Sigmoid colon (tissue), 6 donors: ENCODE measurements at regions not wholly inside any gene's neighbourhood (a gene's known extent, or its start where the extent isn't known, plus 50 kb on each side); places are given as distances from the start of the nearest gene placed in this dataset.

Source experiments
- DNase-seq: peaks from one replicate; pipeline ENCODE4 v3.0.0-alpha.2; 2019
- H3K27ac ChIP-seq, 4 donors: fragments of 200-600 bp; sonication (generic); one replicate each; pipeline ENCODE4 v1.5.1; 2016 to 2019; ENCODE audit warnings: mild to moderate bottlenecking in 1 of 4
- H3K27me3 ChIP-seq, 3 donors: fragments of 200-600 bp; sonication (generic); one replicate each; pipeline ENCODE4 v1.5.1; 2019; ENCODE audit warnings: mild to moderate bottlenecking in 1 of 3
- H3K36me3 ChIP-seq, 4 donors: fragments of 200-600 bp; sonication (generic); one replicate each; pipeline ENCODE4 v1.5.1; 2016 to 2019
- H3K4me1 ChIP-seq, 4 donors: fragments of 200-600 bp; sonication (generic); one replicate each; pipeline ENCODE4 v1.5.1; 2017 to 2019
- H3K4me3 ChIP-seq, 4 donors: fragments of 200-600 bp; sonication (generic); one replicate each; pipeline ENCODE4 v1.5.1; 2017 to 2019; ENCODE audit warnings: mild to moderate bottlenecking in 2 of 4, moderate library complexity in 1 of 4
- H3K9me3 ChIP-seq, 4 donors: fragments of 200-600 bp in 3 of 4; sonication (generic) in 3 of 4; one replicate each; pipeline versions ENCODE4 v1.5.1 to v1.6.1; 2013 to 2019
- CTCF ChIP-seq, 4 experiments: fragments of 450-650 bp in 3 of 4; fragments of 200-600 bp in 1 of 4; IDR thresholded peaks; one replicate each; pipeline ENCODE4 v1.5.1; 2016 to 2019; ENCODE audit warnings: antibody characterized with exemption in 4 of 4, mild to moderate bottlenecking in 3 of 4, moderate library complexity in 2 of 4
- EP300 ChIP-seq, 4 donors: sonication (generic); formaldehyde crosslinking; IDR thresholded peaks; one replicate each; pipeline ENCODE4 v1.6.1; 2017; ENCODE audit warnings: antibody characterized with exemption in 4 of 4
- POLR2A ChIP-seq, 2 donors: fragments of 450-650 bp; IDR thresholded peaks; one replicate each; pipeline ENCODE4 v1.6.1; 2016; ENCODE audit warnings: antibody characterized with exemption in 2 of 2, mild to moderate bottlenecking in 2 of 2, moderate library complexity in 2 of 2
- POLR2AphosphoS5 ChIP-seq, 4 donors: sonication (generic); formaldehyde crosslinking; IDR thresholded peaks; one replicate each; pipeline ENCODE4 v1.6.1; 2017; ENCODE audit warnings: antibody characterized with exemption in 4 of 4
- WGBS, 2 donors: extraction: QIAGEN DNeasy Blood & Tissue Kit; methylation state at CpG; one replicate each; pipeline ENCODE4 v1.1.7; 2013; 5-methylcytosine and 5-hydroxymethylcytosine counted together
- intact Hi-C: fragments of 100-400 bp; cut with DNase I; formaldehyde crosslinking; loops from one replicate; pipeline ENCODE4 v1.15.1; 2023
- donor health status: healthy with polysubstance abuse.
- donor health status: healthy.

- WGBS, 2 donors = 93 to 95% methylated on average over 4 of the region's 4 CpGs
- Histone ChIP-seq H3K27me3 (no peaks in the 10 kb centered on the region), H3K4me1 (no peaks in the 10 kb centered on the region), H3K27ac (no peak overlapping the region), H3K36me3 (no peaks in the 10 kb centered on the region), H3K4me3 (no peak overlapping the region), H3K9me3 (no peaks in the 10 kb centered on the region)
- TF ChIP-seq CTCF (IDR thresholded peaks at IDR 0.05) (no peak), POLR2A (IDR thresholded peaks at IDR 0.05) (no peak), EP300 (IDR thresholded peaks at IDR 0.05) (no peak), POLR2AphosphoS5 (IDR thresholded peaks at IDR 0.05) (no peak)
- intact Hi-C loops = no loop called here
- DNase-seq = no peak
Observed at GRCh38 chr6:145336119-145336518, 399.2 kb downstream of the EPM2A start.

GRCh38 chr6:145339089-145339488 is 396.2 kb downstream of the EPM2A start:
- Histone ChIP-seq H3K4me1 (no peaks in the 10 kb centered on the region), H3K27me3 (no peaks in the 10 kb centered on the region), H3K36me3 (no peaks in the 10 kb centered on the region), H3K4me3 (no peak overlapping the region), H3K27ac (no peak overlapping the region), H3K9me3 (no peaks in the 10 kb centered on the region)
- WGBS, 2 donors = 29 to 55% methylated on average over 2 of the region's 2 CpGs
- no peak for DNase-seq
- TF ChIP-seq CTCF (IDR thresholded peaks at IDR 0.05) (no peak), POLR2AphosphoS5 (IDR thresholded peaks at IDR 0.05) (no peak), EP300 (IDR thresholded peaks at IDR 0.05) (no peak)
- intact Hi-C loops = no loop called here

GRCh38 chr6:145340256-145340655 is 395.1 kb downstream of the EPM2A start:
- TF ChIP-seq CTCF (IDR thresholded peaks at IDR 0.05) (no peak), POLR2A (IDR thresholded peaks at IDR 0.05) (no peak), POLR2AphosphoS5 (IDR thresholded peaks at IDR 0.05) (no peak), EP300 (IDR thresholded peaks at IDR 0.05) (no peak)
- intact Hi-C loops = no loop called here
- DNase-seq = no peak
- Histone ChIP-seq H3K9me3 (no peaks in the 10 kb centered on the region), H3K4me3 (no peak overlapping the region), H3K27me3 (no peaks in the 10 kb centered on the region), H3K36me3 (no peaks in the 10 kb centered on the region), H3K4me1 (no peaks in the 10 kb centered on the region), H3K27ac (no peak overlapping the region)

- intact Hi-C loops = no loop called here
- H3K4me1 ChIP-seq = no peaks in the 10 kb centered on the region
- TF ChIP-seq CTCF (IDR thresholded peaks at IDR 0.05) = no peak
- no peak for TF ChIP-seq POLR2A (IDR thresholded peaks at IDR 0.05)
- no peak for TF ChIP-seq EP300 (IDR thresholded peaks at IDR 0.05)
- TF ChIP-seq POLR2AphosphoS5 (IDR thresholded peaks at IDR 0.05) = no peak
Observed at GRCh38 chr6:145345094-145345493, 390.2 kb downstream of the EPM2A start.

GRCh38 chr6:145347216-145347615 is 388.1 kb downstream of the EPM2A start:
- no peak for TF ChIP-seq POLR2AphosphoS5 (IDR thresholded peaks at IDR 0.05)
- TF ChIP-seq POLR2A (IDR thresholded peaks at IDR 0.05) = no peak
- TF ChIP-seq CTCF (IDR thresholded peaks at IDR 0.05) = no peak
- no peak for TF ChIP-seq EP300 (IDR thresholded peaks at IDR 0.05)
- Histone ChIP-seq H3K27ac (no peak overlapping the region), H3K36me3 (no peaks in the 10 kb centered on the region), H3K9me3 (no peaks in the 10 kb centered on the region), H3K4me1 (no peaks in the 10 kb centered on the region), H3K4me3 (no peak overlapping the region), H3K27me3 (no peaks in the 10 kb centered on the region)
- intact Hi-C loops = no loop called here
- WGBS, 2 donors = 68 to 73% methylated on average over 2 of the region's 2 CpGs
- no peak for DNase-seq

More at GRCh38 chr6:145345094-145345493, 390.2 kb downstream of the EPM2A start:
- Histone ChIP-seq H3K36me3 (no peaks in the 10 kb centered on the region), H3K27ac (no peak overlapping the region), H3K27me3 (no peaks in the 10 kb centered on the region), H3K9me3 (no peaks in the 10 kb centered on the region), H3K4me3 (no peak overlapping the region)
- no peak for DNase-seq
